B cell (primary cell): ENCODE measurements at regions not wholly inside any gene's neighbourhood (a gene's known extent, or its start where the extent isn't known, plus 50 kb on each side); places are given as distances from the start of the nearest gene placed in this dataset.

Experiments used
- ATAC-seq: fragments of 200-7000 bp; cut with Tn5 transposase; one replicate; pipeline ENCODE4 v1.10.0; 2021; ENCODE audit warnings: low read depth, mild to moderate bottlenecking, moderate number of reproducible peaks, moderate library complexity
- CTCF ChIA-PET: fragments of 350-600 bp; sonication (Branson Sonifier 250); formaldehyde crosslinking; loops from one replicate; lab custom pipeline; 2021; ENCODE audit warnings: antibody characterized with exemption, inconsistent platforms; lab: Charles Lee
- POLR2A ChIA-PET: fragments of 350-600 bp; sonication (Branson Sonifier 250); formaldehyde crosslinking; loops from one replicate; lab custom pipeline; 2021; ENCODE audit warnings: antibody characterized with exemption; lab: Charles Lee
- DNase-seq: peaks from one replicate; pipeline ENCODE4 v3.0.0; 2013
- H2AFZ ChIP-seq: 2 replicates; pipeline ENCODE4 v1.6.1; 2012; ENCODE audit warnings: mild to moderate bottlenecking, low read depth, low read length; ENCODE audit not compliant: insufficient read depth, poor library complexity, severe bottlenecking
- H3K27ac ChIP-seq, 2 donors: 1 replicate in 1 of 2; 2 replicates in 1 of 2; pipeline ENCODE4 v1.5.1; 2012 to 2013; ENCODE audit warnings: low read length in 2 of 2, mild to moderate bottlenecking in 2 of 2, moderate library complexity in 1 of 2
- H3K27me3 ChIP-seq, 4 experiments: fragments of 200-600 bp in 1 of 4; sonication (generic) in 1 of 4; replicated peaks in 1 of 4; 1 replicate in 2 of 4; 2 replicates in 2 of 4; pipeline versions ENCODE4 v1.6.1 to v1.7.0; 2013 to 2016; ENCODE audit warnings: low read length in 3 of 4, mild to moderate bottlenecking in 2 of 4, mixed read lengths in 1 of 4, moderate library complexity in 1 of 4; ENCODE audit not compliant: insufficient read depth in 4 of 4, control insufficient read depth in 3 of 4; ENCODE audit errors: control extremely low read depth in 1 of 4
- H3K36me3 ChIP-seq, 2 experiments: replicated peaks in 1 of 2; 1 replicate in 1 of 2; 2 replicates in 1 of 2; pipeline versions ENCODE4 v1.6.1 to v1.7.1; 2013; ENCODE audit warnings: low read length in 1 of 2; ENCODE audit not compliant: insufficient read depth in 2 of 2, control insufficient read depth in 1 of 2; ENCODE audit errors: control extremely low read depth in 1 of 2, extremely low read depth in 1 of 2
- H3K4me1 ChIP-seq, 2 donors: fragments of 200-600 bp in 1 of 2; sonication (generic) in 1 of 2; 1 replicate in 1 of 2; 2 replicates in 1 of 2; pipeline versions ENCODE4 v1.5.1 to v1.6.1; 2013 to 2017; ENCODE audit warnings: low read length in 2 of 2; ENCODE audit not compliant: control insufficient read depth in 2 of 2, insufficient read depth in 2 of 2
- H3K4me2 ChIP-seq: replicated peaks from 2 replicates; pipeline ENCODE3; 2012; ENCODE audit warnings: mild to moderate bottlenecking, low read depth, low read length; ENCODE audit not compliant: poor library complexity, severe bottlenecking
- H3K4me3 ChIP-seq, 5 experiments: fragments of 200-600 bp in 1 of 5; sonication (generic) in 1 of 5; 1 replicate in 3 of 5; 2 replicates in 2 of 5; pipeline versions ENCODE4 v1.5.1 to v1.7.0; 2011 to 2016; ENCODE audit warnings: low read length in 4 of 5, mild to moderate bottlenecking in 4 of 5, low read depth in 2 of 5, control low read depth in 1 of 5, moderate library complexity in 1 of 5; ENCODE audit not compliant: insufficient read depth in 1 of 5; ENCODE audit errors: control extremely low read depth in 1 of 5, extremely low read depth in 1 of 5
- H3K79me2 ChIP-seq: fragments of 200-600 bp; sonication (generic); one replicate; pipeline ENCODE4 v1.6.0; 2016; ENCODE audit warnings: low read length; ENCODE audit not compliant: control insufficient read depth, insufficient read depth
- H3K9ac ChIP-seq: fragments of 200-600 bp; sonication (generic); 2 replicates; pipeline ENCODE4 v1.6.1; 2017; ENCODE audit warnings: mild to moderate bottlenecking, low read length, moderate library complexity
- H3K9me3 ChIP-seq, 3 donors: one replicate each; pipeline versions ENCODE4 v1.6.1 to v1.7.1; 2013; ENCODE audit warnings: low read length in 2 of 3; ENCODE audit not compliant: control insufficient read depth in 2 of 3, insufficient read depth in 1 of 3; ENCODE audit errors: control extremely low read depth in 1 of 3
- H4K20me1 ChIP-seq: 2 replicates; pipeline ENCODE4 v1.6.0; 2012; ENCODE audit warnings: mild to moderate bottlenecking, low read length; ENCODE audit not compliant: insufficient read depth, control insufficient read depth, poor library complexity, severe bottlenecking
- H3K27ac Mint-ChIP-seq: one replicate; pipeline ENCODE4 v1.8.0; 2021; ENCODE audit warnings: mixed read lengths
- H3K27me3 Mint-ChIP-seq: one replicate; pipeline ENCODE4 v1.8.0; 2021; ENCODE audit warnings: mixed read lengths
- H3K4me1 Mint-ChIP-seq: one replicate; pipeline ENCODE4 v1.8.0; 2021; ENCODE audit warnings: mixed read lengths
- H3K4me3 Mint-ChIP-seq: one replicate; pipeline ENCODE4 v1.8.0; 2021; ENCODE audit warnings: mixed read lengths
- H3K9me3 Mint-ChIP-seq: one replicate; pipeline ENCODE4 v1.8.0; 2022; ENCODE audit warnings: mixed read lengths; ENCODE audit not compliant: insufficient read depth
- CTCF ChIP-seq: fragments of 200-600 bp; IDR thresholded peaks from one replicate; pipeline ENCODE4 v1.8.0; 2022; ENCODE audit warnings: antibody characterized with exemption, mild to moderate bottlenecking
- EZH2 ChIP-seq: IDR thresholded peaks from 2 replicates; pipeline ENCODE4 v1.6.1; 2012; ENCODE audit warnings: borderline replicate concordance, low read depth, mild to moderate bottlenecking, moderate library complexity, low read length; ENCODE audit not compliant: insufficient read depth, poor library complexity, severe bottlenecking
- WGBS: methylation state at CpG from one replicate; pipeline ENCODE4 v1.1.5; 2013; ENCODE audit warnings: missing lambda C conversion rate; ENCODE audit not compliant: insufficient coverage; 5-methylcytosine and 5-hydroxymethylcytosine counted together
- intact Hi-C: fragments of 100-400 bp; cut with micrococcal nuclease; formaldehyde crosslinking; loops from one replicate; pipeline ENCODE4 v1.10.0; 2022

GRCh38 chr11:45450189-45450588 lies 164.0 kb upstream of the SYT13 start:
- H3K9me3 ChIP-seq = no peaks in the 10 kb centered on the region
- TF ChIP-seq EZH2 (no peak), CTCF (no peak)
- H3K27me3 Mint-ChIP-seq = peaks cover 7% of the 10 kb centered on the region
- no peak overlapping the region for H3K4me2 ChIP-seq
- ATAC-seq (no peak), DNase-seq (no peak)
- CTCF ChIA-PET = no interaction called here
- intact Hi-C loops = no loop called here
- no peaks in the 10 kb centered on the region for H3K79me2 ChIP-seq
- no peaks in the 10 kb centered on the region for H3K4me1 ChIP-seq
- H3K4me3 Mint-ChIP-seq = no peak overlapping the region
- H3K9me3 Mint-ChIP-seq = no peaks in the 10 kb centered on the region
- H2AFZ ChIP-seq = no peak overlapping the region
- POLR2A ChIA-PET = no interaction called here
- no peak overlapping the region for H3K4me3 ChIP-seq
- no peaks in the 10 kb centered on the region for H3K27me3 ChIP-seq
- no peak overlapping the region for H3K27ac ChIP-seq
- WGBS = 80% methylated on average over 2 of the region's 3 CpGs
- no peaks in the 10 kb centered on the region for H3K4me1 Mint-ChIP-seq
- H3K36me3 ChIP-seq = no peaks in the 10 kb centered on the region
- H3K9ac ChIP-seq = no peak overlapping the region
- no peaks in the 10 kb centered on the region for H4K20me1 ChIP-seq
- no peak overlapping the region for H3K27ac Mint-ChIP-seq

GRCh38 chr11:45449036-45449601 lies 163.0 kb upstream of the SYT13 start:
- whole genome bisulfite sequencing = 86% methylated on average over 9 of the region's 9 CpGs
- CTCF ChIA-PET = interaction anchor here (1.2 kb wide), 1 partner anchor 8 kb away, joined by 3 read pairs; no protein-coding TSS in a partner anchor
- intact Hi-C loops = no loop called here
- POLR2A ChIA-PET = no interaction called here
- TF ChIP-seq EZH2 (no peak), CTCF (no peak)
- Histone ChIP-seq H3K9ac (no peak overlapping the region), H3K4me2 (no peak overlapping the region), H3K4me1 (no peaks in the 10 kb centered on the region), H3K79me2 (no peaks in the 10 kb centered on the region), H3K27me3 (no peaks in the 10 kb centered on the region), H4K20me1 (no peaks in the 10 kb centered on the region), H3K36me3 (no peaks in the 10 kb centered on the region), H3K9me3 (no peaks in the 10 kb centered on the region), H2AFZ (no peak overlapping the region), H3K4me3 (no peak overlapping the region), H3K27ac (no peak overlapping the region)
- ATAC-seq (no peak), DNase-seq (no peak)
- H3K27ac Mint-ChIP-seq = no peak overlapping the region
- H3K4me1 Mint-ChIP-seq = no peaks in the 10 kb centered on the region
- H3K9me3 Mint-ChIP-seq = no peaks in the 10 kb centered on the region
- peaks cover 8% of the 10 kb centered on the region for H3K27me3 Mint-ChIP-seq
- H3K4me3 Mint-ChIP-seq = no peak overlapping the region
